GM12878 (cell line): ENCODE measurements at regions not wholly inside any gene's neighbourhood (a gene's known extent, or its start where the extent isn't known, plus 50 kb on each side); places are given as distances from the start of the nearest gene placed in this dataset.

Experiments
- ATAC-seq: fragments of 200-7000 bp; cut with Tn5 transposase; 3 replicates; pipeline ENCODE4 v1.9.1; 2020; ENCODE audit warnings: mild to moderate bottlenecking, moderate library complexity
- BruUV-seq: library from RNA; stranded (reverse); fragments of 400-500 nt; replicated peaks from 2 replicates; lab custom pipeline; 2021; lab: Mats Ljungman, UMichigan
- CTCF ChIA-PET: fragments of 300-600 bp; sonication (Branson Sonifier 250); formaldehyde crosslinking; extraction: SDS; loops from one replicate; lab custom pipeline; 2021; ENCODE audit warnings: inconsistent platforms; lab: Yijun Ruan, JAX
- POLR2A ChIA-PET: fragments of 350-600 bp; formaldehyde crosslinking; extraction: SDS; loops from one replicate; lab custom pipeline; 2021; ENCODE audit warnings: inconsistent platforms; lab: Charles Lee
- RAD21 ChIA-PET: fragments of 300-600 bp; sonication (Branson Sonifier 250); formaldehyde crosslinking; loops from one replicate; lab custom pipeline; 2023; ENCODE audit warnings: antibody characterized with exemption; ENCODE audit not compliant: unreplicated experiment; lab: Charles Lee
- SMC1A ChIA-PET: fragments of 300-600 bp; sonication (Branson Sonifier 250); formaldehyde crosslinking; loops from one replicate; lab custom pipeline; 2023; ENCODE audit not compliant: unreplicated experiment, uncharacterized antibody; lab: Charles Lee
- DNase-seq: peaks from one replicate; pipeline ENCODE4 v3.0.0-alpha.2; 2011; ENCODE audit warnings: low read depth, low spot score
- FAIRE-seq: peaks from 3 replicates; lab custom pipeline; 2011; peaks lifted over from hg19 to GRCh38; lab: Jason Lieb, UNC
- H2AFZ ChIP-seq: 2 replicates; pipeline ENCODE4 v1.6.0; 2011; ENCODE audit warnings: low read depth, low read length, control low read depth; ENCODE audit not compliant: control insufficient read depth
- H3K27ac ChIP-seq: 2 replicates; pipeline ENCODE4 v1.5.1; 2011; ENCODE audit warnings: control low read depth; ENCODE audit not compliant: control insufficient read depth, insufficient read depth
- H3K27me3 ChIP-seq, 2 experiments: replicated peaks in 1 of 2; 2 replicates each; pipeline versions ENCODE4 v1.6.0 to v1.6.1; 2011; ENCODE audit warnings: low read length in 1 of 2; ENCODE audit not compliant: control insufficient read depth in 2 of 2, insufficient read depth in 2 of 2
- H3K36me3 ChIP-seq, 2 experiments: 2 replicates each; pipeline ENCODE4 v1.5.1; 2011; ENCODE audit warnings: low read length in 1 of 2; ENCODE audit not compliant: control insufficient read depth in 2 of 2, insufficient read depth in 2 of 2
- H3K4me1 ChIP-seq: 2 replicates; pipeline ENCODE4 v1.6.1; 2011; ENCODE audit warnings: mild to moderate bottlenecking, low read length, moderate library complexity, mixed read lengths; ENCODE audit not compliant: control insufficient read depth, insufficient read depth
- H3K4me2 ChIP-seq: 2 replicates; pipeline ENCODE4 v1.6.0; 2011; ENCODE audit warnings: control low read depth; ENCODE audit not compliant: control insufficient read depth, insufficient read depth
- H3K4me3 ChIP-seq: fragments of 200-600 bp; sonication (generic); 2 replicates; pipeline ENCODE4 v1.5.1; 2016
- H3K79me2 ChIP-seq: 2 replicates; pipeline ENCODE4 v1.6.0; 2011; ENCODE audit warnings: low read length; ENCODE audit not compliant: control insufficient read depth, insufficient read depth
- H3K9ac ChIP-seq: 2 replicates; pipeline ENCODE4 v1.8.0; 2011; ENCODE audit warnings: low read length, control low read depth, mixed read lengths; ENCODE audit not compliant: control insufficient read depth, insufficient read depth
- H3K9me3 ChIP-seq: replicated peaks from 3 replicates; pipeline ENCODE4 v1.5.1; 2011; ENCODE audit warnings: mild to moderate bottlenecking, low read length; ENCODE audit not compliant: control insufficient read depth, insufficient read depth
- H4K20me1 ChIP-seq: 2 replicates; pipeline ENCODE4 v1.6.0; 2011; ENCODE audit not compliant: control insufficient read depth, insufficient read depth
- ATF2 ChIP-seq: IDR thresholded peaks from 2 replicates; pipeline ENCODE4 v1.6.1; 2012; ENCODE audit warnings: low read length, inconsistent platforms
- EGR1 ChIP-seq, 2 experiments: IDR thresholded peaks; 1 replicate in 1 of 2; 2 replicates in 1 of 2; pipeline ENCODE4 v1.6.1; 2011 to 2012; ENCODE audit warnings: low read depth in 2 of 2, low read length in 2 of 2, borderline replicate concordance in 1 of 2, mild to moderate bottlenecking in 1 of 2, moderate library complexity in 1 of 2
- IKZF1 ChIP-seq: fragments of 450-650 bp; conservative IDR thresholded peaks from 2 replicates; pipeline ENCODE4 v1.6.1; 2017; ENCODE audit warnings: antibody characterized with exemption, mild to moderate bottlenecking
- KAT2A ChIP-seq: conservative IDR thresholded peaks from 2 replicates; pipeline ENCODE4 v1.6.1; 2011; ENCODE audit warnings: low read depth, low read length; ENCODE audit not compliant: control insufficient read depth
- LARP7 ChIP-seq: fragments of 450-650 bp; IDR thresholded peaks from 2 replicates; pipeline ENCODE4 v1.6.1; 2017; ENCODE audit warnings: mild to moderate bottlenecking
- MLLT1 ChIP-seq: fragments of 450-650 bp; IDR thresholded peaks from 2 replicates; pipeline ENCODE4 v1.6.1; 2016; ENCODE audit warnings: mild to moderate bottlenecking
- NR2C2 ChIP-seq: IDR thresholded peaks from 2 replicates; pipeline ENCODE4 v1.6.1; 2011; ENCODE audit warnings: borderline replicate concordance, low read depth; ENCODE audit not compliant: control insufficient read depth, insufficient read length
- NR2F1 ChIP-seq: fragments of 450-650 bp; conservative IDR thresholded peaks from 2 replicates; pipeline ENCODE4 v1.6.1; 2017; ENCODE audit warnings: mild to moderate bottlenecking
- POLR2AphosphoS2 ChIP-seq: IDR thresholded peaks from 2 replicates; pipeline ENCODE4 v1.6.1; 2011; ENCODE audit warnings: low read depth, mild to moderate bottlenecking, low read length, improper control_type of control experiment, moderate library complexity
- RCOR1 ChIP-seq: conservative IDR thresholded peaks from 2 replicates; pipeline ENCODE4 v1.6.1; 2012; ENCODE audit warnings: low read depth, low read length, improper control_type of control experiment
- STAT1 ChIP-seq: fragments of 450-650 bp; conservative IDR thresholded peaks from 2 replicates; pipeline ENCODE4 v1.6.1; 2014; ENCODE audit warnings: antibody characterized with exemption, mild to moderate bottlenecking
- SUPT20H ChIP-seq: IDR thresholded peaks from 2 replicates; pipeline ENCODE4 v1.6.1; 2011; ENCODE audit warnings: low read depth, mild to moderate bottlenecking, low read length, moderate library complexity, borderline replicate concordance; ENCODE audit not compliant: control insufficient read depth
- TAF1 ChIP-seq: IDR thresholded peaks from 2 replicates; pipeline ENCODE4 v1.6.1; 2011; ENCODE audit warnings: mild to moderate bottlenecking, low read depth, low read length, borderline replicate concordance
- TCF12 ChIP-seq: IDR thresholded peaks from 2 replicates; pipeline ENCODE4 v1.6.1; 2011; ENCODE audit warnings: low read depth, mild to moderate bottlenecking, low read length
- WGBS: methylation state at CpG from one replicate; pipeline ENCODE4 v1.1.6; 2016; ENCODE audit warnings: low lambda C conversion rate; ENCODE audit not compliant: insufficient replicate concordance, insufficient coverage; ENCODE audit errors: missing lambda C conversion rate; 5-methylcytosine and 5-hydroxymethylcytosine counted together
- in situ Hi-C: fragments of 300-500 bp; cut with MboI; formaldehyde crosslinking; loops from 9 replicates; pipeline ENCODE4 v1.14.3; 2018; ENCODE audit warnings: mixed read lengths
- intact Hi-C: fragments of 100-400 bp; cut with micrococcal nuclease; formaldehyde crosslinking; loops from one replicate; pipeline ENCODE4 v1.14.2; 2022; ENCODE audit not compliant: unreplicated experiment

GRCh38 chr6:130655586-130655985, 171.6 kb upstream of the SMLR1 start:
- no TSS peak for BruUV-seq
- H2AFZ ChIP-seq: no peak overlapping the region
- H3K27me3 ChIP-seq: no peaks in the 10 kb centered on the region
- no peaks in the 10 kb centered on the region for H3K9me3 ChIP-seq
- H3K9ac ChIP-seq: no peak overlapping the region
- in situ Hi-C loops: no loop called here
- ATAC-seq (no peak), FAIRE-seq (no peak), DNase-seq (no peak)
- no peaks in the 10 kb centered on the region for H3K79me2 ChIP-seq
- SMC1A ChIA-PET: no interaction called here
- WGBS: 22% methylated on average over 1 of the region's 1 CpG
- no peak overlapping the region for H3K4me3 ChIP-seq
- no peak overlapping the region for H3K27ac ChIP-seq
- no peaks in the 10 kb centered on the region for H4K20me1 ChIP-seq
- no peak overlapping the region for H3K4me2 ChIP-seq
- CTCF ChIA-PET: no interaction called here
- TF ChIP-seq ATF2 (no peak), TCF12 (no peak), TAF1 (no peak), RCOR1 (no peak), NR2F1 (no peak), STAT1 (no peak), POLR2AphosphoS2 (no peak), LARP7 (no peak), EGR1 (IDR thresholded peaks at IDR 0.05; ENCODE audit: borderline replicate concordance in 1 of 2, low read depth in 2 of 2, low read length in 2 of 2) (no peak), NR2C2 (no peak), SUPT20H (no peak), IKZF1 (no peak), KAT2A (no peak), MLLT1 (no peak)
- no peaks in the 10 kb centered on the region for H3K4me1 ChIP-seq
- intact Hi-C loops: no loop called here
- no peaks in the 10 kb centered on the region for H3K36me3 ChIP-seq
- POLR2A ChIA-PET: no interaction called here
- RAD21 ChIA-PET: no interaction called here
